ENCODE measurements at regions not wholly inside any gene's neighbourhood (a gene's known extent, or its start where the extent isn't known, plus 50 kb on each side); places are given as distances from the start of the nearest gene placed in this dataset.

- peak; percentile 60; the same call in 1 of the 2 replicates for TF ChIP-seq MAX (IDR thresholded peaks at IDR 0.05)
Observed at GRCh38 chr4:41433361-41433760, 104.6 kb upstream of the LIMCH1 start (continued).
